Stomach (tissue), 8 donors: ENCODE measurements at regions not wholly inside any gene's neighbourhood (a gene's known extent, or its start where the extent isn't known, plus 50 kb on each side); places are given as distances from the start of the nearest gene placed in this dataset.

Experiments
- DNase-seq, 2 donors: peaks; one replicate each; pipeline versions ENCODE4 v3.0.0 to v3.0.0-alpha.2; 2013 to 2019
- H3K27ac ChIP-seq, 5 donors: fragments of 200-600 bp in 4 of 5; sonication (generic) in 4 of 5; one replicate each; pipeline ENCODE4 v1.5.1; 2013 to 2019; ENCODE audit warnings: mild to moderate bottlenecking in 1 of 5, moderate library complexity in 1 of 5
- H3K27me3 ChIP-seq, 3 donors: fragments of 200-600 bp; sonication (generic); one replicate each; pipeline ENCODE4 v1.5.1; 2017 to 2019; ENCODE audit warnings: mixed run types in 1 of 3
- H3K36me3 ChIP-seq, 4 donors: fragments of 200-600 bp; sonication (generic); 1 replicate in 3 of 4; 2 replicates in 1 of 4; pipeline ENCODE4 v1.5.1; 2016 to 2019
- H3K4me1 ChIP-seq, 4 donors: fragments of 200-600 bp; sonication (generic); one replicate each; pipeline ENCODE4 v1.5.1; 2016 to 2019
- H3K4me3 ChIP-seq, 4 donors: fragments of 200-600 bp; sonication (generic) in 3 of 4; one replicate each; pipeline ENCODE4 v1.5.1; 2016 to 2019; ENCODE audit warnings: mild to moderate bottlenecking in 1 of 4
- H3K9me3 ChIP-seq, 4 donors: fragments of 200-600 bp; sonication (generic); one replicate each; pipeline ENCODE4 v1.5.1; 2016 to 2019
- CTCF ChIP-seq, 7 experiments: fragments of 450-650 bp in 4 of 7; fragments of 200-600 bp in 3 of 7; sonication (generic) in 3 of 7; IDR thresholded peaks; one replicate each; pipeline ENCODE4 v1.5.1; 2016 to 2019; ENCODE audit warnings: antibody characterized with exemption in 7 of 7, control low read depth in 2 of 7, mild to moderate bottlenecking in 1 of 7
- EP300 ChIP-seq: sonication (generic); formaldehyde crosslinking; IDR thresholded peaks from one replicate; pipeline ENCODE4 v1.6.1; 2017; ENCODE audit warnings: antibody characterized with exemption
- POLR2A ChIP-seq, 4 donors: fragments of 450-650 bp; IDR thresholded peaks; one replicate each; pipeline ENCODE4 v1.6.1; 2016; ENCODE audit warnings: antibody characterized with exemption in 4 of 4, control low read depth in 2 of 4, mild to moderate bottlenecking in 1 of 4, moderate library complexity in 1 of 4
- POLR2AphosphoS5 ChIP-seq, 3 donors: sonication (generic); formaldehyde crosslinking; IDR thresholded peaks; one replicate each; pipeline ENCODE4 v1.6.1; 2016; ENCODE audit warnings: antibody characterized with exemption in 3 of 3
- whole genome bisulfite sequencing, 5 donors: extraction: QIAGEN DNeasy Blood & Tissue Kit in 3 of 5; methylation state at CpG; one replicate each; pipeline versions ENCODE4 v1.1.5 to v1.1.7; 2013 to 2018; 5-methylcytosine and 5-hydroxymethylcytosine counted together
- intact Hi-C: fragments of 100-400 bp; cut with DNase I; formaldehyde crosslinking; loops from one replicate; pipeline ENCODE4 v1.15.1; 2023; ENCODE audit warnings: low total_unique reads
- donor health status: healthy with polysubstance abuse.
- donor health status: Bipolar disorder and iron deficiency.
- donor health status: healthy.

- H3K27me3 ChIP-seq = no peaks in the 10 kb centered on the region
- DNase-seq = no peak
- no peaks in the 10 kb centered on the region for H3K4me1 ChIP-seq
- no peaks in the 10 kb centered on the region for H3K36me3 ChIP-seq
- intact Hi-C loops = no loop called here
- no peak for TF ChIP-seq EP300
- TF ChIP-seq POLR2A (IDR thresholded peaks at IDR 0.05) = no peak
- TF ChIP-seq POLR2AphosphoS5 (IDR thresholded peaks at IDR 0.05) = no peak
- no peak for TF ChIP-seq CTCF (IDR thresholded peaks at IDR 0.05)
- no peak overlapping the region for H3K4me3 ChIP-seq
- peaks cover 0 to 19% (median 7%) of the 10 kb centered on the region in 4 donors for H3K9me3 ChIP-seq
- H3K27ac ChIP-seq = no peak overlapping the region
- WGBS, 5 donors = 72 to 87% (median 79%) methylated on average over 2 of the region's 2 CpGs
These were observed 462.4 kb upstream of the THBS1 start for GRCh38 chr15:39118510-39118909.

DNA sequence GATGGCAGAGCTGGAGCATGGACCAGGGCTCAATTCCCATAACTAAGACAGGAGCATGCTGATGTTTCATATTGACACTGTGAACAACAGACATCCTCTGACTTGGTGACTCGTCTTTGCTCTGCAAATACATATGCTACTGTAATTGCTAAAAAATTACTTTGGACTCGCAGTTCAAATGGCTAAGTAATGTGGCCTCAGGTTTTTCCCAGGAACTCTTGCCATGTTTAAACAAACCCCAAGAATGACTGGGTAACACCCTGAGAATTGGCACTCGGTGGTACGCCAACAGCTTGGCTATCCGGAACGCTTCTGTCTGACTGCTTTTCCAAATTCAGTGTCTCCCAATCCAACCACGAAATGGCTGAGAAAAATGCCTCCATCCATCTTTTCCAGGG lies 456.7 kb upstream of the THBS1 start:
- 67 to 86% (median 79%) methylated on average over 7 of the region's 7 CpGs for WGBS, 5 donors

DNA sequence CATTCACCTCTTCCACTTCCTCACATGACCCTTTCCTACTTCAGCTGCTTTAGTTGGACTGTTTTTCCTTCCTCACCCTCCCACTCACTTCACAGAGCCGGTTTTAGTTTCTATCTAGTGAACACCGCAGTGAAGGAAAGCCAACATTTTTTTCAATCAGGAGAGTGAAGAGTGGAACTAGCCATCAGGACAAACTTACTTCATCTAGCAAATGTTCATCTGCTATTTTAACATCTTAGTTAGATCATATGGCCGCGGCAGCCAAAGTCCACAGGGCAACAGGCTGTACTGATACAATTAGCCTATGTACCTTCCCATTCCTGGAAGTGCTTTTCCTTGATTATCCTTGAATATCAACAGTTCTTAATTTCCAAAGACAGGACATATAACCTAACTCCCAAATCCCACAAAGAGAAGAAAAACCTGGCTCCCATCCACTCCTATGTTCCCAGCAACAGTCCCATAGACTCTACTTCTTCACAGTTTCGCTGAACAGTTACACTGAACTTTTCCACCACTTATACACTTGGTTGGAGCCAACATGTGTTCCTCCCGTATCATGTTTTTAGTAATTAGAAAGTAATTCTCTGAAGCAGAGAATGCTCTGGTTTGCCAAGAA lies 456.2 kb upstream of the THBS1 start:
- H3K4me1 ChIP-seq = peaks cover 8 to 27% (median 17%) of the 10 kb centered on the region in 4 donors
- DNase-seq = peak in 1 of 2 donors; percentile 24
- no peak for TF ChIP-seq POLR2A (IDR thresholded peaks at IDR 0.05)
- TF ChIP-seq EP300 = no peak
- TF ChIP-seq CTCF (IDR thresholded peaks at IDR 0.05) = no peak
- no peak for TF ChIP-seq POLR2AphosphoS5 (IDR thresholded peaks at IDR 0.05)
- no peaks in the 10 kb centered on the region for H3K27me3 ChIP-seq
- 70 to 83% (median 75%) methylated on average over 6 of the region's 6 CpGs for WGBS, 5 donors
- H3K36me3 ChIP-seq = no peaks in the 10 kb centered on the region
- intact Hi-C loops = no loop called here
- no peaks in the 10 kb centered on the region for H3K9me3 ChIP-seq
- H3K27ac ChIP-seq = no peak overlapping the region
- no peak overlapping the region for H3K4me3 ChIP-seq

More for the DNA sequence above, 456.7 kb upstream of the THBS1 start:
- H3K9me3 ChIP-seq = no peaks in the 10 kb centered on the region
- peaks cover 8 to 25% (median 17%) of the 10 kb centered on the region in 4 donors for H3K4me1 ChIP-seq
- DNase-seq = no peak
- H3K4me3 ChIP-seq = no peak overlapping the region
- no peak overlapping the region for H3K27ac ChIP-seq
- no peak for TF ChIP-seq CTCF (IDR thresholded peaks at IDR 0.05)
- TF ChIP-seq POLR2A (IDR thresholded peaks at IDR 0.05) = no peak
- TF ChIP-seq EP300 = no peak
- TF ChIP-seq POLR2AphosphoS5 (IDR thresholded peaks at IDR 0.05) = no peak
- no peaks in the 10 kb centered on the region for H3K36me3 ChIP-seq
- H3K27me3 ChIP-seq = no peaks in the 10 kb centered on the region
- intact Hi-C loops = no loop called here

GRCh38 chr15:39125226-39125625 lies 455.7 kb upstream of the THBS1 start:
- H3K27ac ChIP-seq = no peak overlapping the region
- no peaks in the 10 kb centered on the region for H3K27me3 ChIP-seq
- WGBS, 5 donors = 68 to 82% (median 78%) methylated on average over 2 of the region's 2 CpGs
- H3K4me3 ChIP-seq = no peak overlapping the region
- H3K36me3 ChIP-seq = no peaks in the 10 kb centered on the region
- no peaks in the 10 kb centered on the region for H3K9me3 ChIP-seq
- peaks cover 8 to 27% (median 17%) of the 10 kb centered on the region in 4 donors for H3K4me1 ChIP-seq
- no peak for DNase-seq
- TF ChIP-seq POLR2AphosphoS5 (IDR thresholded peaks at IDR 0.05) = no peak
- TF ChIP-seq CTCF (IDR thresholded peaks at IDR 0.05) = no peak
- TF ChIP-seq EP300 = no peak
- TF ChIP-seq POLR2A (IDR thresholded peaks at IDR 0.05) = no peak
- intact Hi-C loops = no loop called here
